Transverse colon (tissue), 3 donors: ENCODE measurements at regions not wholly inside any gene's neighbourhood (a gene's known extent, or its start where the extent isn't known, plus 50 kb on each side); places are given as distances from the start of the nearest gene placed in this dataset.

ENCODE experiments used
- CTCF ChIP-seq, 5 experiments: fragments of 200-600 bp in 3 of 5; fragments of 450-650 bp in 2 of 5; sonication (generic) in 3 of 5; IDR thresholded peaks; 1 replicate in 2 of 5; 2 replicates in 3 of 5; pipeline ENCODE4 v1.5.1; 2016 to 2017; ENCODE audit warnings: antibody characterized with exemption in 5 of 5, inconsistent platforms in 3 of 5, mild to moderate bottlenecking in 2 of 5, moderate library complexity in 1 of 5
- EP300 ChIP-seq: sonication (generic); formaldehyde crosslinking; IDR thresholded peaks from one replicate; pipeline ENCODE4 v1.6.1; 2017; ENCODE audit warnings: antibody characterized with exemption, low read depth
- POLR2A ChIP-seq: fragments of 450-650 bp; IDR thresholded peaks from one replicate; pipeline ENCODE4 v1.6.1; 2016; ENCODE audit warnings: antibody characterized with exemption, mild to moderate bottlenecking, moderate library complexity

- TF ChIP-seq CTCF (IDR thresholded peaks at IDR 0.05) (no peak), POLR2A (no peak), EP300 (no peak)
These were observed 588.3 kb upstream of the KCNMB2 start for GRCh38 chr3:177947901-177948300.
